ENCODE measurements at regions not wholly inside any gene's neighbourhood (a gene's known extent, or its start where the extent isn't known, plus 50 kb on each side); places are given as distances from the start of the nearest gene placed in this dataset.

- BruUV-seq (replicated peaks), result no TSS peak
- ATAC-seq, result no peak
- Histone ChIP-seq H3K9me1 (ENCODE audit: control insufficient read depth, insufficient read depth, low read length) (no peaks in the 10 kb centered on the region), H3K27me3 (ENCODE audit: control insufficient read depth in 2 of 2, insufficient read depth in 2 of 2, low read length in 2 of 2) (no peaks in the 10 kb centered on the region), H4K20me1 (replicated peaks; ENCODE audit: control insufficient read depth, insufficient read depth, low read length) (no peaks in the 10 kb centered on the region), H3K27ac (ENCODE audit: extremely low read depth, low read depth, low read length) (no peak overlapping the region), H3K9me3 (replicated peaks; ENCODE audit: control insufficient read depth, insufficient read depth, low read depth, low read length) (no peaks in the 10 kb centered on the region; the same call in 1 of the 2 replicates), H3K9ac (ENCODE audit: insufficient read depth in 1 of 2, low read depth in 2 of 2, low read length in 2 of 2) (no peak overlapping the region), H2AFZ (ENCODE audit: low read depth, low read length) (no peak overlapping the region), H3K79me2 (ENCODE audit: control insufficient read depth, insufficient read depth, low read length) (no peaks in the 10 kb centered on the region), H3K4me1 (replicated peaks in 1 of 2; ENCODE audit: control insufficient read depth in 2 of 2, insufficient read depth in 2 of 2, low read length in 2 of 2) (no peaks in the 10 kb centered on the region), H3K4me2 (ENCODE audit: insufficient read depth, low read length) (no peak overlapping the region), H3K4me3 (no peak overlapping the region), H3K36me3 (ENCODE audit: control insufficient read depth, insufficient read depth, low read length) (no peaks in the 10 kb centered on the region)
- 0% methylated on average over 2 of the region's 2 CpGs for WGBS (ENCODE audit: insufficient coverage, low coverage, missing lambda C conversion rate)
- FAIRE-seq, result no peak
- no peak for TF ChIP-seq DDX20 (tag; IDR thresholded peaks at IDR 0.05; ENCODE audit: low read depth)
- no peak for TF ChIP-seq TAF7 (tag; IDR thresholded peaks at IDR 0.05)
- TF ChIP-seq SLC30A9 (CRISPR knock-in tag; IDR thresholded peaks at IDR 0.05), result no peak
- no peak for TF ChIP-seq L3MBTL2 (IDR thresholded peaks at IDR 0.05)
- TF ChIP-seq, protein P1, sequence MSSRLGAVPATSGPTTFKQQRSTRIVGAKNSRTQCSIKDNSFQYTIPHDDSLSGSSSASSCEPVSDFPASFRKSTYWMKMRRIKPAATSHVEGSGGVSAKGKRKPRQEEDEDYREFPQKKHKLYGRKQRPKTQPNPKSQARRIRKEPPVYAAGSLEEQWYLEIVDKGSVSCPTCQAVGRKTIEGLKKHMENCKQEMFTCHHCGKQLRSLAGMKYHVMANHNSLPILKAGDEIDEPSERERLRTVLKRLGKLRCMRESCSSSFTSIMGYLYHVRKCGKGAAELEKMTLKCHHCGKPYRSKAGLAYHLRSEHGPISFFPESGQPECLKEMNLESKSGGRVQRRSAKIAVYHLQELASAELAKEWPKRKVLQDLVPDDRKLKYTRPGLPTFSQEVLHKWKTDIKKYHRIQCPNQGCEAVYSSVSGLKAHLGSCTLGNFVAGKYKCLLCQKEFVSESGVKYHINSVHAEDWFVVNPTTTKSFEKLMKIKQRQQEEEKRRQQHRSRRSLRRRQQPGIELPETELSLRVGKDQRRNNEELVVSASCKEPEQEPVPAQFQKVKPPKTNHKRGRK (tag; IDR thresholded peaks at IDR 0.05), result no peak
- no peak for TF ChIP-seq CXXC5 (CRISPR knock-in tag; IDR thresholded peaks at IDR 0.05)
- no peak for TF ChIP-seq KDM2B (CRISPR knock-in tag; IDR thresholded peaks at IDR 0.05)
- no peak for TF ChIP-seq ZKSCAN8 (CRISPR knock-in tag; IDR thresholded peaks at IDR 0.05)
- no peak for TF ChIP-seq BCOR (IDR thresholded peaks at IDR 0.05)
- intact Hi-C loops (cut with micrococcal nuclease), result no loop called here
- CTCF ChIA-PET (ENCODE audit: low intra/inter-chr PET ratio), result no interaction called here
- POLR2A ChIA-PET, result no interaction called here
- no peak for DNase-seq (ENCODE audit: extremely low read depth in 1 of 4, low spot score in 3 of 4)
- in situ Hi-C loops (cut with MboI), result no loop called here
Measured at GRCh38 chr2:183866666-183867065, 731.7 kb upstream of the ZNF804A start.
